SK-N-SH treated with all-trans-retinoic acid at 6 μM for 48 hours (cell line): ENCODE measurements at regions not wholly inside any gene's neighbourhood (a gene's known extent, or its start where the extent isn't known, plus 50 kb on each side); places are given as distances from the start of the nearest gene placed in this dataset.

ENCODE experiments used
- ATAC-seq: fragments of 200-7000 bp; cut with Tn5 transposase; 3 replicates; pipeline ENCODE4 v1.9.1; 2020; ENCODE audit warnings: mild to moderate bottlenecking, moderate library complexity
- ARNTL ChIP-seq: fragments of 450-650 bp; formaldehyde crosslinking; IDR thresholded peaks from 2 replicates; pipeline ENCODE4 v1.5.0; 2020; ENCODE audit warnings: low read depth, mild to moderate bottlenecking, moderate library complexity, borderline replicate concordance
- BACH2 ChIP-seq: fragments of 250-450 bp; sonication (Bioruptor Pico); IDR thresholded peaks from 2 replicates; pipeline ENCODE4 v1.9.0; 2021; ENCODE audit warnings: mild to moderate bottlenecking, borderline replicate concordance
- CREB5 ChIP-seq: fragments of 250-450 bp; sonication (Bioruptor Pico); IDR thresholded peaks from 2 replicates; pipeline ENCODE4 v1.5.1; 2020; ENCODE audit warnings: low read depth, mild to moderate bottlenecking, moderate library complexity
- CSDC2 ChIP-seq: fragments of 250-450 bp; sonication (Bioruptor Pico); IDR thresholded peaks from 2 replicates; pipeline ENCODE4 v1.5.0; 2020; ENCODE audit warnings: mild to moderate bottlenecking, moderate library complexity
- CSRNP3 ChIP-seq: fragments of 250-450 bp; sonication (Bioruptor Pico); IDR thresholded peaks from 2 replicates; pipeline ENCODE4 v1.5.1; 2021; ENCODE audit warnings: mild to moderate bottlenecking, moderate library complexity
- ESRRG ChIP-seq: fragments of 250-450 bp; sonication (Bioruptor Pico); IDR thresholded peaks from 2 replicates; pipeline ENCODE4 v1.6.1; 2021; ENCODE audit warnings: mild to moderate bottlenecking
- ISL1 ChIP-seq: fragments of 250-450 bp; sonication (Bioruptor Pico); IDR thresholded peaks from 2 replicates; pipeline ENCODE4 v2.1.2; 2022; ENCODE audit warnings: mild to moderate bottlenecking, moderate library complexity
- PATZ1 ChIP-seq: fragments of 250-450 bp; sonication (Bioruptor Pico); IDR thresholded peaks from 2 replicates; pipeline ENCODE4 v1.8.0; 2020; ENCODE audit warnings: mild to moderate bottlenecking, moderate library complexity, borderline replicate concordance
- POU6F1 ChIP-seq: fragments of 250-450 bp; sonication (Bioruptor Pico); IDR thresholded peaks from 2 replicates; pipeline ENCODE4 v1.8.0; 2021; ENCODE audit warnings: low read depth, mild to moderate bottlenecking, moderate library complexity, borderline replicate concordance
- PPARA ChIP-seq: fragments of 250-450 bp; sonication (Bioruptor Pico); IDR thresholded peaks from 2 replicates; pipeline ENCODE4 v1.5.0; 2020; ENCODE audit warnings: mild to moderate bottlenecking, borderline replicate concordance
- RARB ChIP-seq: fragments of 250-450 bp; sonication (Bioruptor Pico); IDR thresholded peaks from 2 replicates; pipeline ENCODE4 v1.8.0; 2021; ENCODE audit warnings: mild to moderate bottlenecking, moderate library complexity
- SNAI2 ChIP-seq: fragments of 250-450 bp; sonication (Bioruptor Pico); IDR thresholded peaks from 2 replicates; pipeline ENCODE4 v1.5.0; 2020; ENCODE audit warnings: mild to moderate bottlenecking, moderate library complexity
- TCF4 ChIP-seq: fragments of 250-450 bp; sonication (Bioruptor Pico); IDR thresholded peaks from 2 replicates; pipeline ENCODE4 v1.8.0; 2021; ENCODE audit warnings: mild to moderate bottlenecking, moderate library complexity, borderline replicate concordance
- TOX ChIP-seq: fragments of 250-450 bp; sonication (Bioruptor Pico); IDR thresholded peaks from 2 replicates; pipeline ENCODE4 v1.8.0; 2021; ENCODE audit warnings: mild to moderate bottlenecking, moderate library complexity, borderline replicate concordance
- ZC3H10 ChIP-seq: fragments of 250-450 bp; sonication (Bioruptor Pico); IDR thresholded peaks from 2 replicates; pipeline ENCODE4 v1.5.1; 2021; ENCODE audit warnings: mild to moderate bottlenecking, moderate library complexity
- ZFP3 ChIP-seq: fragments of 250-450 bp; sonication (Bioruptor Pico); IDR thresholded peaks from 2 replicates; pipeline ENCODE4 v1.5.0; 2020; ENCODE audit warnings: mild to moderate bottlenecking, moderate library complexity
- ZFP30 ChIP-seq: fragments of 450-650 bp; formaldehyde crosslinking; IDR thresholded peaks from 2 replicates; pipeline ENCODE4 v1.5.0; 2022; ENCODE audit warnings: mild to moderate bottlenecking, moderate library complexity
- ZNF565 ChIP-seq: fragments of 450-650 bp; formaldehyde crosslinking; conservative IDR thresholded peaks from 2 replicates; pipeline ENCODE4 v1.5.0; 2020; ENCODE audit warnings: low read depth, mild to moderate bottlenecking, moderate library complexity
- ZNF70 ChIP-seq: fragments of 450-650 bp; formaldehyde crosslinking; IDR thresholded peaks from 2 replicates; pipeline ENCODE4 v1.5.0; 2020; ENCODE audit warnings: mild to moderate bottlenecking, moderate library complexity

GRCh38 chr4:178970433-178971140 lies 1528.3 kb upstream of the AGA start:
- TF ChIP-seq RARB (CRISPR knock-in tag) (no peak), ZFP30 (no peak), ZNF70 (CRISPR knock-in tag) (no peak), BACH2 (CRISPR knock-in tag) (no peak), ZC3H10 (CRISPR knock-in tag) (no peak), ISL1 (CRISPR knock-in tag) (no peak), PPARA (CRISPR knock-in tag) (no peak), CSDC2 (CRISPR knock-in tag) (no peak), CREB5 (CRISPR knock-in tag) (no peak), ZFP3 (CRISPR knock-in tag) (no peak), CSRNP3 (CRISPR knock-in tag) (no peak), TOX (no peak)
- ATAC-seq, result no peak

GRCh38 chr4:178976861-178977260 lies 1534.6 kb upstream of the AGA start:
- TF ChIP-seq TCF4 (CRISPR knock-in tag) (no peak), SNAI2 (CRISPR knock-in tag) (no peak), ISL1 (CRISPR knock-in tag) (no peak), PATZ1 (CRISPR knock-in tag) (no peak), ZFP30 (no peak), CSRNP3 (CRISPR knock-in tag) (no peak), POU6F1 (CRISPR knock-in tag) (no peak), ARNTL (no peak), ESRRG (CRISPR knock-in tag) (no peak), RARB (CRISPR knock-in tag) (no peak), CREB5 (CRISPR knock-in tag) (no peak), TOX (no peak), BACH2 (CRISPR knock-in tag) (no peak), PPARA (CRISPR knock-in tag) (no peak), ZC3H10 (CRISPR knock-in tag) (no peak)
- ATAC-seq, result no peak

GRCh38 chr4:178993306-178993705 lies 1551.1 kb upstream of the AGA start:
- no peak for ATAC-seq
- TF ChIP-seq CSDC2 (CRISPR knock-in tag) (no peak), ZFP3 (CRISPR knock-in tag) (no peak)
- TF ChIP-seq, all 23 proteins: peak for 0

- ATAC-seq, result no peak
- TF ChIP-seq TOX, result no peak
- no peak for TF ChIP-seq POU6F1 (CRISPR knock-in tag)
- TF ChIP-seq CREB5 (CRISPR knock-in tag), result no peak
- no peak for TF ChIP-seq ZC3H10 (CRISPR knock-in tag)
- TF ChIP-seq ZNF565, result no peak
- no peak for TF ChIP-seq ZFP3 (CRISPR knock-in tag)
- no peak for TF ChIP-seq CSRNP3 (CRISPR knock-in tag)
- TF ChIP-seq ISL1 (CRISPR knock-in tag), result no peak
These were observed 1559.7 kb upstream of the AGA start for GRCh38 chr4:179001918-179002317.
